ENCODE measurements at regions not wholly inside any gene's neighbourhood (a gene's known extent, or its start where the extent isn't known, plus 50 kb on each side); places are given as distances from the start of the nearest gene placed in this dataset.
"Not testable (repeated sequence)": the region's sequence is repeated elsewhere in the genome, so short reads cannot be mapped to it uniquely, and the experiment has no call there.

GRCh38 chr15:70382762-70383458 is 285.2 kb upstream of the TLE3 start:
- DNase-seq = no peak

GRCh38 chr15:70382009-70382749 is 284.5 kb upstream of the TLE3 start:
- no peak for DNase-seq

GRCh38 chr15:70379938-70380883 is 282.5 kb upstream of the TLE3 start:
- DNase-seq = no peak

GRCh38 chr15:70379134-70379533 is 281.4 kb upstream of the TLE3 start:
- DNase-seq = no peak

- no peak for DNase-seq
These were observed 280.7 kb upstream of the TLE3 start for GRCh38 chr15:70378126-70379031.

DNA sequence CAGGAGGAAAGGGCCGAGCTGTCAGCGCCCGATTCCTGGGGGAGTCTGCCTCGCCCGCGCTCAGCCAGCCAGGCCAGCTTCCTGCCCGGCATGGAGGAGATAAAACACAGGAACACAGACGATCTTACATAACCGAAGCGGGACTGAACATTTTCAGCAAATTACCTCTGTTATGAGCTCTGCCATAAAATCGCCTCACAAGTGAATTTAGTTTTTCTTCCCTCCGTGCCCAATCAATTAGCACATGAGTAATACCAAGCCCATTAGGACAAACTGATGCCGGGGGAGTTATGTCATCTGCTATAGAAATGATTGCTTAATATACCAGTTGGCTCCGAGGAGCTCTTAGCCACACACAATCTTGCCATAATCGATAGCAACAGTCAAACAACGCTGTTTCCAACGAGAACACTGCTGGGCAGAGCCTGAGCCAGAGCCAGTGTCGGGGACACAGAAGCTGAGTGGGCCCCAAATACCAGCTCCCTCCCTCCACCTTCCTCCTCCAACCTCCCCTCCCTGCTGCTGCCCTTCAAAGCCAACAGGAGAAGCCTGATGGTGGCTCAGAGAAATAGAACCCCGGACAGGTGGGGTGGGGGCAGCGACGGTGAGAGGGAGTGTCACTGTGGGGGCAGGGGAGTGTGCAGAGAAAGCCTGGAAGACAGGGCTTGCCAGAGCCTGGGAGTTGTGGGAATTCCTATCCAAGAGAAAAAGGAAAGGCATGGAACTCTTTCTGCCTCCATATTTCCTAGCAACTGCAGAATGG is 279.4 kb upstream of the TLE3 start:
- DNase-seq = no peak

- peak in 1 of 2 experiments; percentile 46 for DNase-seq
These were observed 278.6 kb upstream of the TLE3 start for GRCh38 chr15:70376031-70376928.

DNA sequence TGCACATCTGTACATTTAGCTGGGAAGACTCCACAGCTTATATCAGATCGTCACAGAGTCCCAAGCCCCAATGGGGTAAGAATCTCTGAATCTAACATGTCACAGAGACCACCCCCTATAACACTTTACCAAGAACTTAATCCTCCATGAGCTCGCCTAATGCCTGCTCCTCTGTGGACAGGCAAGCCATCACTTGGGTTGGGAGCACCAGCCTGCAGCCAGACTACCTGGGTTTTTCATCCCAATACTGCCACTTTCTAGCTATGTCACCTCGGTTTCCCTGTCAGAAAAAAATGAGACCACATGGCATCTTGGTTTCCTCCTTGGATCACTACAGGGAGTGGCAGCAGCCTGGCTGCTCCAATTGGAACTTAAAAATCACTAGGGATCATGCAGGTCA is 277.9 kb upstream of the TLE3 start:
- no peak for DNase-seq

GRCh38 chr15:70375006-70375431 is 277.3 kb upstream of the TLE3 start:
- DNase-seq = no peak

GRCh38 chr15:70374096-70374495 is 276.4 kb upstream of the TLE3 start:
- DNase-seq = no peak

DNA sequence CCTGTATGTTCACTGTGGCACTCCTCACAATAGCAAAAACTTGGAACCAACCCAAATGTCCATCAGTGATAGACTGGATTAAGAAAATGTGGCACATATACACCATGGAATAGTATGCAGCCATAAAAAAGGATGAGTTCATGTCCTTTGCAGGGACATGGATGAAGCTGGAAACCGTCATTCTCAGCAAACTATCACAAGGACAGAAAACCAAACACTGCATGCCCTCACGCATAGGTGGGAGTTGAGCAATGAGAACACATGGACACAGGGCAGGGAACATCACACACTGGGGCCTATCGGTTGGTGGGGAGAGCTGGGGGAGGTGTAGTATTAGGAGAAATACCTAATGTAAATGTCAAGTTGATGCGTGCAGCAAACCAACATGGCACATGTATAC is 275.7 kb upstream of the TLE3 start:
- not testable (repeated sequence) for DNase-seq

DNA sequence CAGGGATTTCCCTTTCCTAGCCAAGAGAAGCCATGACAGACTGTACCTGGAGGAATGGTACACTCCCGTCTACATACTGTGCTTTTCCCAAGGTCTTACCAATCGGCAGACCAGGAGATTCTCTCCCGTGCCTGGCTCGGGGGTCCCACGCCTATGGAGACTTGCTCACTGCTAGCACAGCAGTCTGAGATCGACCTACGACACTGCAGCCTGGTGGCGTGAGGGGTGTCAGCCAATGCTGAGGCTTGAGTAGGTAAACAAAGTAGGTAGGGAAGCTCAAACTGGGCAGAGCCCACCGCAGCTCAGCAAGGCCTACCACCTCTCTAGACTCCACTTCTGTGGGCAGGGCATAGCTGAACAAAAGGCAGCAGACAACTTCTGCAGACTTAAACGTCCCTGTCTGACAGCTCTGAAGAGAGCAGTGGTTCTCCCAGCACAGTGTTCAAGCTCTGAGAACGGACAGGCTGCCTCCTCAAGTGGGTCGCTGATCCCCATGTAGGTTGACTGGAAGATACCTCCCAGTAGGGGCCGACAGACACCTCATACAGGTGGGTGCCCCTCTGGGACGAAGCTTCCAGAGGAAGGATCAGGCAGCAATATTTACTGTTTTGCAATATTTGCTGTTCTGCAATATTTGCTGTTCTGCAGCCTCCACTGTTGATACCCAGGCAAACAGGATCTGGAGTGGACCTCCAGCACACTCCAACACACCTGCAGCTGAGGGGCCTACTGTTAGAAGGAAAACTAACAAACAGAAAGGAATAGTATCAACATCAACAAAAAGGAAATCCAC is 270.4 kb upstream of the TLE3 start:
- not testable (repeated sequence) for DNase-seq

GRCh38 chr15:70364023-70364422 is 266.3 kb upstream of the TLE3 start:
- DNase-seq = not testable (repeated sequence)

GRCh38 chr15:70362886-70363285 is 265.2 kb upstream of the TLE3 start:
- no peak for DNase-seq

- DNase-seq = no peak
These were observed 264.6 kb upstream of the TLE3 start for GRCh38 chr15:70362350-70362749.

DNA sequence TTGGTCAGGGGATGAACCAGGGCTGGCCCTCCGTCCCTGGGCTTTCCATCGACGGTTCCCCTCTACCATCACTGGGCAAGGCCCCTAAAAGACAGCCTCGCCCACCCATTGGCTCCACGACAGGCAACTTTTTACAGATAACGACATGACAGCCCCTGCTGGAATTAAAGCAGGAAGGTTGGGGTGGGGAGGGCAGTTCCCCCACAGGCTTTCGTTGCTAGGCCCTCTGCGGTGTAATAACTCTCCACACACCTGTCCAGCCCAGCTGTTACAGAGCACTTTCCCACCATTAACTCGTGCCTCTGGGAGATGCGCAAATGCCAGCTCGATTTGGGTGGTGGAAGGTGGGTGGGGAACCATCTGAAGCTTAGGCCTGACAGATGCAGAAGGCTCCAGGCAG is 264.2 kb upstream of the TLE3 start:
- no peak for DNase-seq

DNA sequence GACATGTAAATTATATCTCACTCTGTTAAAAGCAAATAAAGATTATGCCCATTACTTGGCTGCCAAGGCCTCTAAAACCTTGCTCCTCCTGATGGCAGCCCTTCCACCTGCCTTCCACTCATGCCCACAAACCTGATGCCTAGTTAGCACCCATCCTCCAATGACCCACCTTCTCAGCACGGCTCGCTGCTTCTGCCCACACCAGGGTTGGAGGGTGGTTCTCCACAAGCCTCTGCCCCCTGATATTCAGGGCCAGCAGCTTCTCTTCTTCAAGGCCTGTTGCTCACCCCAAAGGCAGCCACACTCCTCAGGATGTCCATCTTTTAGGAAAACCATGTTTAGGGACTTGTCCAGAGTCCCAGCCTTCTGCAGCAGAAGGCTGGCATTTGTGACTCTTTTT is 263.4 kb upstream of the TLE3 start:
- DNase-seq = no peak

DNA sequence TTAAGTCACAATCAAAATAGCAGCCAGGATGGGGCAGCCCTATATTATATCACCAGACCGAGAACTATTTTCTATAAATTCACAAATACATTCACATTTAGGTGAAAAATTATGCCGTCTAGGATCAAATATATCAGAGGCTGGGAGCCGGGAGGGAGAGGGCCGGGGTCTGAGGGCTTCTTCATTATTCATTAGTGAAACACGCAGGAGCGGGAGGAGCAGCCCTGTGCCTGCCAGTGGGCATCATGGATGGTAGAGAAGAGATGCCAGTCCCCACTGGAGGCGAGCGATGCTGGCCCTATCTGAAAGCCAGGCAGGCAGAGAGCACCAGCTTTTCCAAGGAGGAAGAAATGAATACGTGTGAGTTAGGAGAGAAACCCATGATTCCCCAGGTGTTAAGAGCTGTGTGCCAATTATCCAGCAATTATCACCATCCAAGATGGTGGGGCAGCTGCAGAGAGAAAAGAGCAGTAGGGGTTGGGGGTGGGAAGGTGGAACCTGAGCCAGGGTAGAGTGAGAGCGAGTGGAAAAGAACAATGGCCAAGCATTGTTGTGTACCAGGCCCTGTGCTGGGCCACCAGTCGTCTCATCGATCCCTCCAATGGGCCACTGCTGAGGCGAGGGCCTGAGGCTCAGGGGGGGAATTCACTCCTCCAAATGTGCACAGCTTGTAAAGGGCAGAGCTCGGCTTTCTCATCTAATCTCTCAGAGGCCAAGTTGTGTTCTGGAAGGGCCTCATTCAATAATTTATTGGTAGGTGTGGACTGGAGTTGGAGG is 261.3 kb upstream of the TLE3 start:
- no peak for DNase-seq
